NOMO-1 treated with DMSO at 0.1 percent for 48 hours (cell line): ENCODE measurements at regions not wholly inside any gene's neighbourhood (a gene's known extent, or its start where the extent isn't known, plus 50 kb on each side); places are given as distances from the start of the nearest gene placed in this dataset.
"Not testable (repeated sequence)": the region's sequence is repeated elsewhere in the genome, so short reads cannot be mapped to it uniquely, and the experiment has no call there.

Experiments
- DNase-seq: peaks from one replicate; lab custom pipeline; 2025; ENCODE audit not compliant: unreplicated experiment; lab: John Stamatoyannopoulos, UW

- no peak for DNase-seq
Observed at GRCh38 chr4:84291969-84292368, 207.1 kb downstream of the NKX6-1 start.

GRCh38 chr4:84286048-84286447, 213.0 kb downstream of the NKX6-1 start:
- DNase-seq = no peak

- no peak for DNase-seq
Observed at GRCh38 chr4:84279678-84280077, 219.4 kb downstream of the NKX6-1 start.

- DNase-seq = no peak
Observed at GRCh38 chr4:84277923-84278322, 221.2 kb downstream of the NKX6-1 start.

GRCh38 chr4:84276752-84277151, 222.3 kb downstream of the NKX6-1 start:
- peak; percentile 30 for DNase-seq

- DNase-seq = no peak
Observed at GRCh38 chr4:84269536-84270044, 229.5 kb downstream of the NKX6-1 start.

GRCh38 chr4:84264652-84265051, 234.4 kb downstream of the NKX6-1 start:
- DNase-seq = no peak

- DNase-seq = peak; percentile 31
Observed at GRCh38 chr4:84263415-84263814, 235.7 kb downstream of the NKX6-1 start.

- DNase-seq = no peak
Observed at GRCh38 chr4:84260495-84260894, 238.6 kb downstream of the NKX6-1 start.

GRCh38 chr4:84258905-84259830, 239.9 kb downstream of the NKX6-1 start:
- peak; percentile 14 for DNase-seq

- DNase-seq = no peak
Observed at GRCh38 chr4:84254537-84254936, 244.6 kb downstream of the NKX6-1 start.

GRCh38 chr4:84249521-84249920, 249.6 kb downstream of the NKX6-1 start:
- no peak for DNase-seq

GRCh38 chr4:84245042-84245441, 254.1 kb downstream of the NKX6-1 start:
- DNase-seq = not testable (repeated sequence)

GRCh38 chr4:84244346-84244801, 254.7 kb downstream of the NKX6-1 start:
- DNase-seq = not testable (repeated sequence)

GRCh38 chr4:84243685-84244084, 255.4 kb downstream of the NKX6-1 start:
- no peak for DNase-seq

GRCh38 chr4:84239278-84239845, 259.7 kb downstream of the NKX6-1 start:
- DNase-seq = no peak

- peak; percentile 61 for DNase-seq
Observed at GRCh38 chr4:84238247-84239090, 260.6 kb downstream of the NKX6-1 start.

- DNase-seq = no peak
Observed at GRCh38 chr4:84237008-84237407, 262.1 kb downstream of the NKX6-1 start.

- peak; percentile 82 for DNase-seq
Observed at GRCh38 chr4:84235126-84235944, 263.8 kb downstream of the NKX6-1 start.
